ENCODE measurements at regions not wholly inside any gene's neighbourhood (a gene's known extent, or its start where the extent isn't known, plus 50 kb on each side); places are given as distances from the start of the nearest gene placed in this dataset.
A peak's percentile ranks its signal among the peaks of the same experiment; 100 is the strongest.
"Not testable (repeated sequence)": the region's sequence is repeated elsewhere in the genome, so short reads cannot be mapped to it uniquely, and the experiment has no call there.

- intact Hi-C loops (cut with DNase I) = no loop called here
- 31 to 40% (median 36%) methylated on average over 1 of the region's 1 CpG for WGBS, 3 donors
- Histone ChIP-seq H3K4me1 (no peaks in the 10 kb centered on the region), H3K36me3 (ENCODE audit: insufficient read depth in 1 of 2, low read depth in 1 of 2) (no peaks in the 10 kb centered on the region), H3K27me3 (ENCODE audit: insufficient read depth in 3 of 3, low read length in 2 of 3) (no peaks in the 10 kb centered on the region), H3K27ac (no peak overlapping the region), H3K4me3 (no peak overlapping the region), H3K9me3 (no peaks in the 10 kb centered on the region)
- ATAC-seq (no peak), DNase-seq (no peak)
- TF ChIP-seq CTCF (IDR thresholded peaks at IDR 0.05) = no peak
Measured at GRCh38 chr1:100597061-100597741, 59.3 kb downstream of the GPR88 start.

GRCh38 chr1:100597784-100598183, 59.8 kb downstream of the GPR88 start:
- no peaks in the 10 kb centered on the region for H3K9me3 ChIP-seq
- ATAC-seq (no peak), DNase-seq (no peak)
- intact Hi-C loops (cut with DNase I) = no loop called here
- H3K27ac ChIP-seq = no peak overlapping the region
- H3K4me1 ChIP-seq = no peaks in the 10 kb centered on the region
- 47 to 51% (median 51%) methylated on average over 4 of the region's 4 CpGs for WGBS, 3 donors
- no peak for TF ChIP-seq CTCF (IDR thresholded peaks at IDR 0.05)
- H3K27me3 ChIP-seq (ENCODE audit: insufficient read depth in 3 of 3, low read length in 2 of 3) = no peaks in the 10 kb centered on the region
- no peaks in the 10 kb centered on the region for H3K36me3 ChIP-seq (ENCODE audit: insufficient read depth in 1 of 2, low read depth in 1 of 2)
- no peak overlapping the region for H3K4me3 ChIP-seq

- DNase-seq; H3K4me1 ChIP-seq; ATAC-seq; H3K4me3 ChIP-seq; intact Hi-C loops (cut with DNase I); H3K36me3 ChIP-seq (ENCODE audit: insufficient read depth in 1 of 2, low read depth in 1 of 2); H3K27ac ChIP-seq; H3K27me3 ChIP-seq (ENCODE audit: insufficient read depth in 3 of 3, low read length in 2 of 3); H3K9me3 ChIP-seq: not testable (repeated sequence)
- 73 to 88% (median 85%) methylated on average over 1 to 2 of the region's 2 CpGs for WGBS, 3 donors
Measured at GRCh38 chr1:100600377-100600776, 62.4 kb downstream of the GPR88 start.

- ATAC-seq; DNase-seq; H3K9me3 ChIP-seq; H3K4me1 ChIP-seq; intact Hi-C loops (cut with DNase I); H3K36me3 ChIP-seq (ENCODE audit: insufficient read depth in 1 of 2, low read depth in 1 of 2); H3K4me3 ChIP-seq; H3K27ac ChIP-seq; H3K27me3 ChIP-seq (ENCODE audit: insufficient read depth in 3 of 3, low read length in 2 of 3): not testable (repeated sequence)
- 69 to 82% (median 74%) methylated on average over 1 of the region's 1 CpG for WGBS, 3 donors
Measured at GRCh38 chr1:100602028-100602427, 64.1 kb downstream of the GPR88 start.

GRCh38 chr1:100604372-100604771, 66.4 kb downstream of the GPR88 start:
- Histone ChIP-seq H3K36me3 (ENCODE audit: insufficient read depth in 1 of 2, low read depth in 1 of 2) (no peaks in the 10 kb centered on the region), H3K27me3 (ENCODE audit: insufficient read depth in 3 of 3, low read length in 2 of 3) (no peaks in the 10 kb centered on the region), H3K9me3 (no peaks in the 10 kb centered on the region), H3K4me1 (no peaks in the 10 kb centered on the region), H3K4me3 (no peak overlapping the region), H3K27ac (no peak overlapping the region)
- ATAC-seq = no peak
- TF ChIP-seq CTCF (IDR thresholded peaks at IDR 0.05) = no peak
- intact Hi-C loops (cut with DNase I) = no loop called here
- 45 to 54% (median 48%) methylated on average over 1 of the region's 1 CpG for WGBS, 3 donors
- no peak for DNase-seq

GRCh38 chr1:100606438-100606837, 68.5 kb downstream of the GPR88 start:
- intact Hi-C loops (cut with DNase I) = loop anchor here in 1 of 2 donors (5.0 kb wide), 1 partner anchor 261 kb away; no protein-coding TSS in a partner anchor
- Histone ChIP-seq H3K9me3 (no peaks in the 10 kb centered on the region), H3K27me3 (ENCODE audit: insufficient read depth in 3 of 3, low read length in 2 of 3) (no peaks in the 10 kb centered on the region), H3K4me3 (no peak overlapping the region), H3K36me3 (ENCODE audit: insufficient read depth in 1 of 2, low read depth in 1 of 2) (no peaks in the 10 kb centered on the region), H3K4me1 (no peaks in the 10 kb centered on the region), H3K27ac (no peak overlapping the region)
- peak; percentile 42 for TF ChIP-seq CTCF (IDR thresholded peaks at IDR 0.05)
- ATAC-seq (no peak), DNase-seq (peak in 1 of 2 donors; percentile 21)
- WGBS, 3 donors = 36 to 45% (median 37%) methylated on average over 3 of the region's 3 CpGs

All from psoas muscle (tissue), 7 donors.